GM18520 (cell line): ENCODE measurements at regions not wholly inside any gene's neighbourhood (a gene's known extent, or its start where the extent isn't known, plus 50 kb on each side); places are given as distances from the start of the nearest gene placed in this dataset.
"Not testable (repeated sequence)": the region's sequence is repeated elsewhere in the genome, so short reads cannot be mapped to it uniquely, and the experiment has no call there.

Source experiments
- ATAC-seq: cut with Tn5 transposase; IDR thresholded peaks from one replicate; pipeline ENCODE4 v1.9.1; 2021; ENCODE audit not compliant: unreplicated experiment

- ATAC-seq = not testable (repeated sequence)
These were observed 279.9 kb downstream of the PLS3 start for GRCh38 chrX:115840729-115841409.

- not testable (repeated sequence) for ATAC-seq
These were observed 290.0 kb downstream of the PLS3 start for GRCh38 chrX:115850986-115851385.

GRCh38 chrX:115853260-115853659, 292.3 kb downstream of the PLS3 start:
- not testable (repeated sequence) for ATAC-seq

- not testable (repeated sequence) for ATAC-seq
These were observed 289.4 kb upstream of the AGTR2 start for GRCh38 chrX:115881170-115881569.

GRCh38 chrX:115884121-115884520, 286.4 kb upstream of the AGTR2 start:
- not testable (repeated sequence) for ATAC-seq

- ATAC-seq = not testable (repeated sequence)
These were observed 282.5 kb upstream of the AGTR2 start for GRCh38 chrX:115888041-115888440.

GRCh38 chrX:115888519-115888918, 282.0 kb upstream of the AGTR2 start:
- ATAC-seq = not testable (repeated sequence)

- ATAC-seq = no peak
These were observed 281.2 kb upstream of the AGTR2 start for GRCh38 chrX:115889121-115889890.

- no peak for ATAC-seq
These were observed 278.4 kb upstream of the AGTR2 start for GRCh38 chrX:115892056-115892708.

- peak; percentile 47 for ATAC-seq
These were observed 277.5 kb upstream of the AGTR2 start for GRCh38 chrX:115892787-115893671.

GRCh38 chrX:115894087-115894486, 276.5 kb upstream of the AGTR2 start:
- no peak for ATAC-seq

- no peak for ATAC-seq
These were observed 274.7 kb upstream of the AGTR2 start for GRCh38 chrX:115895678-115896329.

GRCh38 chrX:115896362-115896761, 274.2 kb upstream of the AGTR2 start:
- ATAC-seq = no peak

GRCh38 chrX:115897956-115898355, 272.6 kb upstream of the AGTR2 start:
- no peak for ATAC-seq

GRCh38 chrX:115898382-115899001, 272.1 kb upstream of the AGTR2 start:
- ATAC-seq = peak; percentile 72

GRCh38 chrX:115900425-115900824, 270.1 kb upstream of the AGTR2 start:
- ATAC-seq = no peak

GRCh38 chrX:115901241-115901640, 269.3 kb upstream of the AGTR2 start:
- no peak for ATAC-seq

GRCh38 chrX:115902995-115903394, 267.5 kb upstream of the AGTR2 start:
- no peak for ATAC-seq

GRCh38 chrX:115906276-115906675, 264.3 kb upstream of the AGTR2 start:
- ATAC-seq = no peak

- ATAC-seq = no peak
These were observed 263.7 kb upstream of the AGTR2 start for GRCh38 chrX:115906881-115907280.
